ENCODE measurements at regions not wholly inside any gene's neighbourhood (a gene's known extent, or its start where the extent isn't known, plus 50 kb on each side); places are given as distances from the start of the nearest gene placed in this dataset.
A peak's percentile ranks its signal among the peaks of the same experiment; 100 is the strongest.

GRCh38 chr2:45265336-45265735 lies 256.1 kb upstream of the SIX2 start:
- H3K27ac ChIP-seq (ENCODE audit: low read depth, low read length, poor library complexity, severe bottlenecking) = no peak overlapping the region
- intact Hi-C loops (cut with micrococcal nuclease; ENCODE audit: unreplicated experiment) = no loop called here
- DNase-seq (ENCODE audit: low spot score) = no peak
- no peaks in the 10 kb centered on the region for H3K36me3 ChIP-seq (ENCODE audit: insufficient read depth, low read length, poor library complexity, severe bottlenecking)
- POLR2A ChIA-PET (ENCODE audit: low non-redundant PET) = no interaction called here
- no peak for TF ChIP-seq EZH2 (IDR thresholded peaks at IDR 0.05; ENCODE audit: borderline replicate concordance, low read depth, low read length, poor library complexity, severe bottlenecking)
- no peak for TF ChIP-seq CTCF (conservative IDR thresholded peaks at IDR 0.05; ENCODE audit: low read depth, low read length)
- peaks cover 3% of the 10 kb centered on the region for H3K27me3 ChIP-seq (replicated peaks; ENCODE audit: insufficient read depth, low read depth, low read length, poor library complexity)
- CTCF ChIA-PET = no interaction called here
- no TSS peak for BruUV-seq (replicated peaks)
- no peaks in the 10 kb centered on the region for H3K9me3 ChIP-seq (ENCODE audit: low read depth, low read length, poor library complexity, severe bottlenecking)
- H3K4me1 ChIP-seq (ENCODE audit: insufficient read depth, low read length, poor library complexity, severe bottlenecking) = peaks cover 5% of the 10 kb centered on the region
- no peak overlapping the region for H3K4me3 ChIP-seq (ENCODE audit: low read depth, low read length, poor library complexity, severe bottlenecking)

GRCh38 chr2:45264227-45265225 lies 255.3 kb upstream of the SIX2 start:
- no peak for DNase-seq (ENCODE audit: low spot score)
- no TSS peak for BruUV-seq (replicated peaks)
- H3K36me3 ChIP-seq (ENCODE audit: insufficient read depth, low read length, poor library complexity, severe bottlenecking) = no peaks in the 10 kb centered on the region
- H3K27ac ChIP-seq (ENCODE audit: low read depth, low read length, poor library complexity, severe bottlenecking) = no peak overlapping the region
- POLR2A ChIA-PET (ENCODE audit: low non-redundant PET) = no interaction called here
- TF ChIP-seq CTCF (conservative IDR thresholded peaks at IDR 0.05; ENCODE audit: low read depth, low read length) (no peak), EZH2 (IDR thresholded peaks at IDR 0.05; ENCODE audit: borderline replicate concordance, low read depth, low read length, poor library complexity, severe bottlenecking) (no peak)
- no peak overlapping the region for H3K4me3 ChIP-seq (ENCODE audit: low read depth, low read length, poor library complexity, severe bottlenecking)
- CTCF ChIA-PET = no interaction called here
- H3K27me3 ChIP-seq (replicated peaks; ENCODE audit: insufficient read depth, low read depth, low read length, poor library complexity) = no peaks in the 10 kb centered on the region
- intact Hi-C loops (cut with micrococcal nuclease; ENCODE audit: unreplicated experiment) = no loop called here
- H3K9me3 ChIP-seq (ENCODE audit: low read depth, low read length, poor library complexity, severe bottlenecking) = no peaks in the 10 kb centered on the region
- peaks cover 5% of the 10 kb centered on the region for H3K4me1 ChIP-seq (ENCODE audit: insufficient read depth, low read length, poor library complexity, severe bottlenecking)

DNA sequence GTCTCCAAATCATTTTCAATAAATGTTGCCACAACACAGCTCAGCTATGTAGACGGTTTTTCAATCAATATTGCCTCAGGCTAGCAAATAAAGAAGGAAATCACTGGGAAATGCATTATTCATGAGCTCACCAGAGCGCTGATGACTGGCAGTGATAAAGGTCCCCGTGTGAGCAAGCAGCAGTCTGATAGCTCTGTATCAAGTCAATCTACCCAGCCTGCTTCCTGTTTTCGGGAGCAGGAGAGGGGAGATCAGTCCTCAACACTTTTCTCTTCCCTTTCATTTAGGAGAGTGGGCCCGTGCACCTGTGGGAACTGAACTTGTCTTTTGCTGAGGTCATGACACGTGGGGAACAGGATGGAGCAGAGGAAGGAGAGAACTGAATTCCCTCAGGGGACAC lies 253.9 kb upstream of the SIX2 start:
- ChIA-PET POLR2A (ENCODE audit: low non-redundant PET) (no interaction called here), CTCF (no interaction called here)
- peak; percentile 62 for DNase-seq (ENCODE audit: low spot score)
- H3K4me3 ChIP-seq (ENCODE audit: low read depth, low read length, poor library complexity, severe bottlenecking) = no peak overlapping the region
- H3K27me3 ChIP-seq (replicated peaks; ENCODE audit: insufficient read depth, low read depth, low read length, poor library complexity) = no peaks in the 10 kb centered on the region
- intact Hi-C loops (cut with micrococcal nuclease; ENCODE audit: unreplicated experiment) = no loop called here
- H3K9me3 ChIP-seq (ENCODE audit: low read depth, low read length, poor library complexity, severe bottlenecking) = no peaks in the 10 kb centered on the region
- peaks cover 5% of the 10 kb centered on the region for H3K4me1 ChIP-seq (ENCODE audit: insufficient read depth, low read length, poor library complexity, severe bottlenecking)
- H3K27ac ChIP-seq (ENCODE audit: low read depth, low read length, poor library complexity, severe bottlenecking) = no peak overlapping the region
- no TSS peak for BruUV-seq (replicated peaks)
- TF ChIP-seq EZH2 (IDR thresholded peaks at IDR 0.05; ENCODE audit: borderline replicate concordance, low read depth, low read length, poor library complexity, severe bottlenecking) = no peak
- TF ChIP-seq CTCF (conservative IDR thresholded peaks at IDR 0.05; ENCODE audit: low read depth, low read length) = no peak
- no peaks in the 10 kb centered on the region for H3K36me3 ChIP-seq (ENCODE audit: insufficient read depth, low read length, poor library complexity, severe bottlenecking)

Data from A673 (cell line).